A673 (cell line): ENCODE measurements at regions not wholly inside any gene's neighbourhood (a gene's known extent, or its start where the extent isn't known, plus 50 kb on each side); places are given as distances from the start of the nearest gene placed in this dataset.

Experiments used
- BruUV-seq: library from RNA; stranded (reverse); fragments of 400-500 nt; replicated peaks from 2 replicates; lab custom pipeline; 2021; lab: Mats Ljungman, UMichigan
- CTCF ChIA-PET: fragments of 300-600 bp; sonication (Branson Sonifier 250); formaldehyde crosslinking; loops from one replicate; lab custom pipeline; 2022; ENCODE audit warnings: antibody characterized with exemption; lab: Charles Lee
- POLR2A ChIA-PET: fragments of 300-600 bp; sonication (Branson Sonifier 250); formaldehyde crosslinking; loops from one replicate; lab custom pipeline; 2022; ENCODE audit warnings: antibody characterized with exemption; ENCODE audit not compliant: low non-redundant PET; lab: Charles Lee
- DNase-seq: peaks from one replicate; pipeline ENCODE4 v3.0.0-alpha.2; 2015; ENCODE audit warnings: low spot score
- H3K27ac ChIP-seq: fragments of 200-600 bp; sonication (generic); 2 replicates; pipeline ENCODE4 v1.5.1; 2016; ENCODE audit warnings: mixed run types, low read depth, mild to moderate bottlenecking, mixed read lengths, antibody characterized with exemption, low read length; ENCODE audit not compliant: poor library complexity, severe bottlenecking
- H3K27me3 ChIP-seq: fragments of 200-600 bp; sonication (generic); replicated peaks from 2 replicates; pipeline ENCODE4 v1.6.1; 2017; ENCODE audit warnings: mixed run types, low read depth, mild to moderate bottlenecking, mixed read lengths, antibody characterized with exemption, low read length; ENCODE audit not compliant: insufficient read depth, poor library complexity
- H3K36me3 ChIP-seq: fragments of 200-600 bp; sonication (generic); 2 replicates; pipeline ENCODE4 v1.6.1; 2016; ENCODE audit warnings: mixed run types, mild to moderate bottlenecking, mixed read lengths, antibody characterized with exemption, low read length; ENCODE audit not compliant: insufficient read depth, poor library complexity, severe bottlenecking
- H3K4me1 ChIP-seq: fragments of 200-600 bp; sonication (generic); 2 replicates; pipeline ENCODE4 v1.6.1; 2017; ENCODE audit warnings: mixed run types, mild to moderate bottlenecking, mixed read lengths, antibody characterized with exemption, low read length; ENCODE audit not compliant: insufficient read depth, poor library complexity, severe bottlenecking
- H3K4me3 ChIP-seq: fragments of 200-600 bp; sonication (generic); 2 replicates; pipeline ENCODE4 v1.5.1; 2016; ENCODE audit warnings: low read depth, mixed run types, mild to moderate bottlenecking, mixed read lengths, low read length; ENCODE audit not compliant: poor library complexity, severe bottlenecking
- H3K9me3 ChIP-seq: fragments of 200-600 bp; sonication (generic); 2 replicates; pipeline ENCODE4 v1.6.1; 2016; ENCODE audit warnings: mixed run types, low read depth, mild to moderate bottlenecking, mixed read lengths, antibody characterized with exemption, low read length; ENCODE audit not compliant: poor library complexity, severe bottlenecking
- CTCF ChIP-seq: fragments of 300-800, 200-600 bp; sonication (generic); conservative IDR thresholded peaks from 2 replicates; pipeline ENCODE4 v1.5.1; 2017; ENCODE audit warnings: low read depth, mild to moderate bottlenecking, antibody characterized with exemption, low read length, moderate library complexity, mixed read lengths
- EZH2 ChIP-seq: fragments of 200-600 bp; sonication (generic); IDR thresholded peaks from 2 replicates; pipeline ENCODE4 v1.6.1; 2017; ENCODE audit warnings: borderline replicate concordance, low read depth, mild to moderate bottlenecking, mixed read lengths, antibody characterized with exemption, low read length; ENCODE audit not compliant: poor library complexity, severe bottlenecking
- intact Hi-C: fragments of 100-400 bp; cut with micrococcal nuclease; formaldehyde crosslinking; loops from one replicate; pipeline ENCODE4 v1.10.0; 2022; ENCODE audit not compliant: unreplicated experiment

- H3K27ac ChIP-seq, result peak overlapping the region; percentile 83
- no peaks in the 10 kb centered on the region for H3K36me3 ChIP-seq
- no peaks in the 10 kb centered on the region for H3K9me3 ChIP-seq
- peak overlapping the region; percentile 4 for H3K4me3 ChIP-seq
- no TSS peak for BruUV-seq
- DNase-seq, result peak; percentile 91
- H3K27me3 ChIP-seq, result no peaks in the 10 kb centered on the region
- intact Hi-C loops, result loop anchor here (2.0 kb wide), 1 partner anchor 49 kb away; no protein-coding TSS in a partner anchor
- POLR2A ChIA-PET, result interaction anchor here (0.6 kb wide), 1 partner anchor 65 kb away, joined by 3 read pairs; no protein-coding TSS in a partner anchor
- CTCF ChIA-PET, result interaction anchor here (1.2 kb wide), 1 partner anchor 17 kb away, joined by 4 read pairs; no protein-coding TSS in a partner anchor
- H3K4me1 ChIP-seq, result peaks cover 48% of the 10 kb centered on the region
- TF ChIP-seq CTCF (no peak), EZH2 (no peak)
Observed at GRCh38 chr7:124084024-124084423, 51.2 kb upstream of the TMEM229A start.
